IMR-90 (cell line): ENCODE measurements at regions not wholly inside any gene's neighbourhood (a gene's known extent, or its start where the extent isn't known, plus 50 kb on each side); places are given as distances from the start of the nearest gene placed in this dataset.

ENCODE experiments used
- ATAC-seq: fragments of 200-7000 bp; cut with Tn5 transposase; 2 replicates; pipeline ENCODE4 v1.9.1; 2020; ENCODE audit warnings: low read depth, mild to moderate bottlenecking, moderate library complexity
- BruUV-seq: library from RNA; stranded (reverse); fragments of 400-500 nt; replicated peaks from 2 replicates; lab custom pipeline; 2021; lab: Mats Ljungman, UMichigan
- CTCF ChIA-PET: fragments of 300-600 bp; formaldehyde crosslinking; extraction: SDS; loops from one replicate; lab custom pipeline; 2021; ENCODE audit warnings: antibody characterized with exemption; lab: Yijun Ruan, JAX
- POLR2A ChIA-PET: fragments of 300-600 bp; sonication (Branson Sonifier 250); formaldehyde crosslinking; loops from one replicate; lab custom pipeline; 2022; ENCODE audit warnings: antibody characterized with exemption; ENCODE audit not compliant: unreplicated experiment; lab: Charles Lee
- DNase-seq: peaks from one replicate; pipeline ENCODE4 v3.0.0; 2013
- H2AFZ ChIP-seq: replicated peaks from 2 replicates; pipeline ENCODE3; 2013; ENCODE audit warnings: low read length, mild to moderate bottlenecking; ENCODE audit not compliant: poor library complexity
- H2AK5ac ChIP-seq: 2 replicates; pipeline ENCODE4 v1.6.1; 2013; ENCODE audit warnings: low read depth, low read length, inconsistent platforms
- H2AK9ac ChIP-seq: replicated peaks from 2 replicates; pipeline ENCODE3; 2013; ENCODE audit warnings: mild to moderate bottlenecking, low read depth, low read length, moderate library complexity; ENCODE audit not compliant: poor library complexity
- H2BK120ac ChIP-seq: 2 replicates; pipeline ENCODE4 v1.6.1; 2013; ENCODE audit warnings: low read depth, low read length, inconsistent platforms
- H2BK15ac ChIP-seq: 3 replicates; pipeline ENCODE4 v1.6.1; 2013; ENCODE audit warnings: low read depth, low read length, inconsistent platforms
- H2BK20ac ChIP-seq: 2 replicates; pipeline ENCODE4 v1.6.1; 2013; ENCODE audit warnings: low read depth, mild to moderate bottlenecking, inconsistent platforms, low read length, moderate library complexity
- H2BK5ac ChIP-seq: 2 replicates; pipeline ENCODE4 v1.6.1; 2013; ENCODE audit warnings: mild to moderate bottlenecking, low read depth, low read length, inconsistent platforms; ENCODE audit not compliant: poor library complexity, severe bottlenecking
- H3K14ac ChIP-seq: replicated peaks from 2 replicates; pipeline ENCODE4 v1.6.1; 2013; ENCODE audit warnings: low read depth, low read length, inconsistent platforms
- H3K18ac ChIP-seq: 2 replicates; pipeline ENCODE4 v1.6.1; 2013; ENCODE audit warnings: low read depth, low read length, control low read depth
- H3K23ac ChIP-seq: 2 replicates; pipeline ENCODE4 v1.6.1; 2013; ENCODE audit warnings: low read depth, low read length, inconsistent platforms
- H3K27ac ChIP-seq: 2 replicates; pipeline ENCODE4 v1.5.1; 2013; ENCODE audit warnings: mild to moderate bottlenecking, control low read depth, low read length; ENCODE audit not compliant: insufficient read depth
- H3K27me3 ChIP-seq: 2 replicates; pipeline ENCODE4 v1.6.1; 2013; ENCODE audit warnings: low read length; ENCODE audit not compliant: control insufficient read depth, insufficient read depth
- H3K36me3 ChIP-seq: 2 replicates; pipeline ENCODE4 v1.6.1; 2013; ENCODE audit warnings: low read length, mixed read lengths; ENCODE audit not compliant: control insufficient read depth, insufficient read depth
- H3K4ac ChIP-seq: 2 replicates; pipeline ENCODE4 v1.6.1; 2013; ENCODE audit warnings: low read depth, low read length, inconsistent platforms
- H3K4me1 ChIP-seq: 2 replicates; pipeline ENCODE4 v1.6.1; 2013; ENCODE audit warnings: low read length, mixed read lengths; ENCODE audit not compliant: control insufficient read depth, insufficient read depth
- H3K4me2 ChIP-seq: 2 replicates; pipeline ENCODE4 v1.6.1; 2013; ENCODE audit warnings: low read depth, mild to moderate bottlenecking, control low read depth, low read length, moderate library complexity
- H3K4me3 ChIP-seq: 2 replicates; pipeline ENCODE4 v1.5.1; 2013; ENCODE audit warnings: low read depth, mild to moderate bottlenecking, control low read depth, low read length, moderate library complexity; ENCODE audit not compliant: insufficient read depth
- H3K56ac ChIP-seq: 2 replicates; pipeline ENCODE4 v1.6.1; 2013; ENCODE audit warnings: low read length, inconsistent platforms; ENCODE audit not compliant: insufficient read depth; ENCODE audit errors: extremely low read depth
- H3K79me1 ChIP-seq, 2 experiments: 2 replicates each; pipeline ENCODE4 v1.6.1; 2013; ENCODE audit warnings: low read length in 2 of 2, inconsistent platforms in 1 of 2, low read depth in 1 of 2
- H3K9ac ChIP-seq: 2 replicates; pipeline ENCODE4 v1.6.1; 2013; ENCODE audit warnings: low read depth, low read length, control low read depth
- H3K9me1 ChIP-seq: 2 replicates; pipeline ENCODE4 v1.6.1; 2013; ENCODE audit warnings: low read length, inconsistent platforms; ENCODE audit not compliant: insufficient read depth
- H3K9me3 ChIP-seq: 2 replicates; pipeline ENCODE4 v1.6.1; 2013; ENCODE audit warnings: low read length; ENCODE audit not compliant: control insufficient read depth, insufficient read depth
- H4K20me1 ChIP-seq: 2 replicates; pipeline ENCODE4 v1.6.1; 2013; ENCODE audit warnings: low read length, inconsistent platforms; ENCODE audit not compliant: insufficient read depth
- H4K5ac ChIP-seq: 2 replicates; pipeline ENCODE4 v1.6.1; 2013; ENCODE audit warnings: mild to moderate bottlenecking, low read depth, low read length, control low read depth
- H4K8ac ChIP-seq, 2 experiments: 2 replicates each; pipeline ENCODE4 v1.6.1; 2013; ENCODE audit warnings: low read depth in 2 of 2, low read length in 2 of 2, control low read depth in 1 of 2, inconsistent platforms in 1 of 2
- H4K91ac ChIP-seq: 2 replicates; pipeline ENCODE4 v1.6.1; 2013; ENCODE audit warnings: low read depth, low read length, inconsistent platforms; ENCODE audit not compliant: insufficient read depth
- CEBPB ChIP-seq: IDR thresholded peaks from 2 replicates; pipeline ENCODE4 v1.6.1; 2012; ENCODE audit warnings: low read depth, low read length, improper control_type of control experiment
- MAFK ChIP-seq: IDR thresholded peaks from 2 replicates; pipeline ENCODE4 v1.6.1; 2012; ENCODE audit warnings: low read depth, low read length, improper control_type of control experiment
- MAZ ChIP-seq: IDR thresholded peaks from 2 replicates; pipeline ENCODE4 v1.6.1; 2012; ENCODE audit warnings: low read depth, mild to moderate bottlenecking, low read length, improper control_type of control experiment, moderate library complexity, borderline replicate concordance
- NFE2L2 ChIP-seq: fragments of 150-350 bp; IDR thresholded peaks from 2 replicates; pipeline ENCODE4 v1.6.1; 2016; ENCODE audit warnings: low read depth, mild to moderate bottlenecking, low read length
- RAD21 ChIP-seq: IDR thresholded peaks from 2 replicates; pipeline ENCODE4 v1.6.1; 2012; ENCODE audit warnings: low read length, improper control_type of control experiment
- RFX5 ChIP-seq: IDR thresholded peaks from 2 replicates; pipeline ENCODE4 v1.8.0; 2012; ENCODE audit warnings: low read depth, mild to moderate bottlenecking, low read length, moderate library complexity
- WGBS, 2 experiments: methylation state at CpG; one replicate each; pipeline versions ENCODE4 v1.1.5 to v1.1.7; 2013; ENCODE audit warnings: missing lambda C conversion rate in 2 of 2; ENCODE audit not compliant: insufficient read length in 1 of 2; ENCODE audit errors: extremely low coverage in 2 of 2; 5-methylcytosine and 5-hydroxymethylcytosine counted together
- dilution Hi-C: fragments of 300-500 bp; cut with HindIII; formaldehyde crosslinking; loops from one replicate; pipeline ENCODE4 v1.14.3; 2018; ENCODE audit warnings: low sequenced_read_pairs; ENCODE audit not compliant: unreplicated experiment
- in situ Hi-C: fragments of 300-500 bp; cut with MboI; formaldehyde crosslinking; loops from 3 replicates; pipeline ENCODE4 v1.14.3; 2019; ENCODE audit warnings: low sequenced_read_pairs, inconsistent platforms, mixed read lengths
- intact Hi-C: fragments of 100-400 bp; cut with micrococcal nuclease; formaldehyde crosslinking; loops from 2 replicates; pipeline ENCODE4 v1.10.0; 2022

DNA sequence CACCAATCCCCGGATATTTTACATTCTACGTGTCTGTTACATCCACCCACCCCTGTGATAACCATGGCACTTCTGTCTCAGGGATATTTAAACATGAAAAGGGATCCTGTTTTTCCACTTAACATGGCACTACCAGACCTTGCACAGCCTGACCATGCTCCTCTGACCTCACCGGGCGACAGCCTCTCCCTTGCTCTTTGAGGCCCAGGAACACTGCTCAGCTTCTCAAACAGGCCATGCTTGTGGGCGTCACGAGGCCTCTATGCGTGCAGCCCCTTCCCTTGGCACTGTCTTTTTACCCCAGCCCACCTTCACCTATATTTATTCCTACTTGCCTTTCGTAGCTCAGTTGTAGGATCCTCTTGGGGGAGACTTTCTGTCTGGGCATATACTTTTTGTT is 385.6 kb downstream of the UQCRFS1 start:
- Histone ChIP-seq H3K9ac (no peak overlapping the region), H3K4me1 (no peaks in the 10 kb centered on the region), H2BK15ac (no peak overlapping the region), H3K36me3 (no peaks in the 10 kb centered on the region), H3K4ac (no peak overlapping the region), H2BK5ac (no peak overlapping the region), H2BK20ac (no peak overlapping the region), H4K8ac (no peak overlapping the region), H3K14ac (no peak overlapping the region), H3K27ac (no peak overlapping the region), H3K18ac (no peak overlapping the region), H3K4me3 (no peak overlapping the region), H2AK9ac (no peak overlapping the region), H3K23ac (no peak overlapping the region), H3K56ac (no peak overlapping the region), H4K20me1 (no peaks in the 10 kb centered on the region), H4K91ac (no peak overlapping the region), H3K4me2 (no peak overlapping the region), H2BK120ac (no peak overlapping the region), H3K9me3 (0 out of 2 replicates have a peak, but pooled peaks cover 6% of the 10 kb centered on the region), H3K79me1 (no peaks in the 10 kb centered on the region), H3K27me3 (no peaks in the 10 kb centered on the region), H2AK5ac (no peak overlapping the region), H4K5ac (no peak overlapping the region), H3K9me1 (no peaks in the 10 kb centered on the region), H2AFZ (no peak overlapping the region)
- WGBS, 2 experiments: 72% methylated on average over 3 of the region's 8 CpGs; no CpG with 5 or more reads in 1 of the 2 experiments
- DNase-seq: no peak
- TF ChIP-seq CEBPB (no peak), NFE2L2 (no peak), RFX5 (no peak), RAD21 (no peak), MAZ (no peak), MAFK (no peak)
- in situ Hi-C loops: no loop called here
- ATAC-seq: no peak
- POLR2A ChIA-PET: no interaction called here
- BruUV-seq: no TSS peak
- dilution Hi-C loops: no loop called here
- intact Hi-C loops: no loop called here
- CTCF ChIA-PET: no interaction called here
